AG04450 (cell line): ENCODE measurements at regions not wholly inside any gene's neighbourhood (a gene's known extent, or its start where the extent isn't known, plus 50 kb on each side); places are given as distances from the start of the nearest gene placed in this dataset.

Experiments
- CTCF ChIA-PET: fragments of 300-600, 350-600 bp; formaldehyde crosslinking; extraction: SDS; loops from one replicate; lab custom pipeline; 2022; ENCODE audit warnings: antibody characterized with exemption, inconsistent platforms; lab: Charles Lee
- POLR2A ChIA-PET: fragments of 350-600 bp; formaldehyde crosslinking; extraction: SDS; loops from one replicate; lab custom pipeline; 2021; ENCODE audit warnings: antibody characterized with exemption, inconsistent platforms; lab: Yijun Ruan, JAX
- DNase-seq: peaks from one replicate; pipeline ENCODE4 v3.0.0-alpha.2; 2011; ENCODE audit warnings: low read depth, low spot score
- H3K27ac ChIP-seq: one replicate; pipeline ENCODE4 v1.5.1; 2012; ENCODE audit warnings: low read depth, low read length, control low read depth
- H3K27me3 ChIP-seq: one replicate; pipeline ENCODE4 v1.6.0; 2012; ENCODE audit warnings: low read length; ENCODE audit not compliant: control insufficient read depth, insufficient read depth
- H3K4me3 ChIP-seq: 2 replicates; pipeline ENCODE4 v1.5.1; 2011; ENCODE audit warnings: mild to moderate bottlenecking, low read depth, low read length, control low read depth
- H3K9me3 ChIP-seq: 2 replicates; pipeline ENCODE4 v1.5.1; 2012; ENCODE audit warnings: low read length; ENCODE audit not compliant: control insufficient read depth, insufficient read depth
- CTCF ChIP-seq: IDR thresholded peaks from 2 replicates; pipeline ENCODE4 v1.5.1; 2011; ENCODE audit warnings: low read depth, low read length, control low read depth, inconsistent platforms

DNA sequence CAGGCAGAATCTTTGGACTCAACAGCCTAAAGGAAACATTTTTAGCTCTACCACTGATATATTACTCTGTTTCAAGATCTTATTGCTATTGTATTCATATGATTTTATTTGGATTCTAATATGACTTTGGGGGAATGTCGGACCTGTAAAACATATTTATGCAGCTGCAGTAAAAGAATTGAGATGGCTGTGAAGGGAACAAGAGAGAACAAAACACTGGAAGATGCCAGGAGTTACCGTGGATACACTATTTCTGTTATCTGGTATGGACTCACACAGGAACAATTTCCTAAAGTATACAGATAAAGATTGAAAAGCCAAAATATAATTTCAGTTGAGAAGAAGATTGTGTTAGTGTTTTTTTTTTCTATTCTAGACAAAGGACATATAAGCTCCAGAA lies 113.0 kb upstream of the DCLK2 start:
- ChIA-PET CTCF (interaction anchor here (1.2 kb wide), 2 partner anchors 15 to 902 kb away, joined by 3 to 4 read pairs; no protein-coding TSS in a partner anchor), POLR2A (interaction anchor here (0.6 kb wide), 2 partner anchors 33 to 413 kb away, joined by 3 read pairs; no protein-coding TSS in a partner anchor)

GRCh38 chr4:149972407-149972806 lies 105.8 kb upstream of the DCLK2 start:
- Histone ChIP-seq H3K27ac (no peak overlapping the region), H3K9me3 (no peaks in the 10 kb centered on the region), H3K4me3 (no peak overlapping the region), H3K27me3 (no peaks in the 10 kb centered on the region)
- TF ChIP-seq CTCF, result no peak
- POLR2A ChIA-PET, result no interaction called here
- CTCF ChIA-PET, result interaction anchor here (1.6 kb wide), 1 partner anchor 9 kb away, joined by 9 read pairs; no protein-coding TSS in a partner anchor
- DNase-seq, result no peak

More for the DNA sequence above, 113.0 kb upstream of the DCLK2 start:
- no peak overlapping the region for H3K4me3 ChIP-seq
- H3K27me3 ChIP-seq, result no peaks in the 10 kb centered on the region
- no peak overlapping the region for H3K27ac ChIP-seq
- DNase-seq, result no peak
- no peak for TF ChIP-seq CTCF
- H3K9me3 ChIP-seq, result no peaks in the 10 kb centered on the region

DNA sequence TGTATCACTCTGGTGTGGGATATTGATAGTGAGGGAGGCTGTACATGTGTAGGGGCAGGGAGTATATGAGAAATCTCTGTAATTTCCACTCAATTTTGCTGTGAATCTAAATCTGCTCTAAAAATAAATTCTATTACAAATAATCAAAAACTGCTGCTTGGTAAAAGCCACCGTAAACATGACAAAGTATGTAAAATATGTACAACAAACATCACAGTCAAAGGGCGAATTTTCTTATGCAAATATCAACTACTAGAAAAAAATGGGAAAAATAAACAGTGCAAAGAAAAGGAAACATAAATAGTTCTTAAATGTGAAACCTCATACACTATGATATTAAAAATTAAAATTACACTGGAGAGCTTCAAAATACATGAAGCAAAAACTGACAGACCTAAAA lies 105.1 kb upstream of the DCLK2 start:
- no peak for DNase-seq
- POLR2A ChIA-PET, result no interaction called here
- no peak overlapping the region for H3K27ac ChIP-seq
- TF ChIP-seq CTCF, result no peak
- no peak overlapping the region for H3K4me3 ChIP-seq
- H3K27me3 ChIP-seq, result no peaks in the 10 kb centered on the region
- H3K9me3 ChIP-seq, result no peaks in the 10 kb centered on the region
- CTCF ChIA-PET, result interaction anchor here (1.6 kb wide), 1 partner anchor 8 kb away, joined by 9 read pairs; no protein-coding TSS in a partner anchor

GRCh38 chr4:149975172-149975571 lies 103.1 kb upstream of the DCLK2 start:
- POLR2A ChIA-PET, result no interaction called here

More at GRCh38 chr4:149975172-149975571, 103.1 kb upstream of the DCLK2 start:
- CTCF ChIA-PET, result no interaction called here
- no peak for DNase-seq
- Histone ChIP-seq H3K9me3 (no peaks in the 10 kb centered on the region), H3K4me3 (no peak overlapping the region), H3K27ac (no peak overlapping the region), H3K27me3 (no peaks in the 10 kb centered on the region)
- no peak for TF ChIP-seq CTCF
